GM13977 (cell line): ENCODE measurements at regions not wholly inside any gene's neighbourhood (a gene's known extent, or its start where the extent isn't known, plus 50 kb on each side); places are given as distances from the start of the nearest gene placed in this dataset.

ENCODE experiments used
- DNase-seq: peaks from one replicate; pipeline ENCODE4 v3.0.0; 2012; ENCODE audit warnings: low spot score
- CTCF ChIP-seq: IDR thresholded peaks from 2 replicates; pipeline ENCODE4 v1.5.1; 2012; ENCODE audit warnings: mild to moderate bottlenecking, control low read depth; ENCODE audit not compliant: insufficient read depth; ENCODE audit errors: extremely low read depth, missing control alignments
- in situ Hi-C: fragments of 300-500 bp; cut with MboI; formaldehyde crosslinking; loops from one replicate; pipeline ENCODE4 v1.12.0; 2022; ENCODE audit warnings: low sequenced_read_pairs, low pct_unique_long_range_greater_than_20kb, mixed read lengths, inconsistent platforms; ENCODE audit not compliant: unreplicated experiment

DNA sequence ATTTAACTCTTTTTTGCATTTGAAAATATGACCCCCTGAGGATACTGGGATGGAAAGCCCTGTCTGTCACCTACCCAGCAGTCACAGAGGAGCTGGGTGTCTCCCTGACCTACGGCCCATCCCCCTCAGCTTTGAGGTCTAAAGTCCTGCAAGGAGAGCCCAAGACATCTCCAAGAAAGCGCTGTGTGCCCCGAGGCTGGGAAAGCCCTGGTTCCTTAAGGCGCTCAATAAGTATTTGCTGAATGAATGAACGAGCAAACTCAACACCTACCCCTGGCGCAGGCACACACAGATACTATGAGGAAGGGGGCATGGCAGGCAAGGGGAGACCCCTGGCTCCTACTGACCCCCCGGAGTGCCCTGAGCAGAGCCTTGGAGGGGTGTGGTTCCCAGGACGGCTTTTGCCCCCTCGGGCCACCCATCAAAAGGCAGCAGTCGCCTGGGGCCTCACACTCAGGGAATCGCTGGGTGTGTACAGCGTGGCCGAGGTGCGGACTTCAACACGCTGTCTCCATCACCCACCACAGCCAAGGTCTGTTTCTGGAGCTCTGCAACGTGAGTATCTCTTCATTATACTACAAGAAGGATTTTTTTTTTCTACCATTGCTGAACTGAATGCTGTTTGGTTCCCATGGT lies 211.6 kb downstream of the ERCC6L2 start:
- no peak for TF ChIP-seq CTCF
- no peak for DNase-seq
- in situ Hi-C loops = no loop called here

- in situ Hi-C loops = no loop called here
- no peak for DNase-seq
- no peak for TF ChIP-seq CTCF
Observed at GRCh38 chr9:96085491-96086143, 210.1 kb downstream of the ERCC6L2 start.

GRCh38 chr9:96084331-96084734 lies 208.8 kb downstream of the ERCC6L2 start:
- in situ Hi-C loops = no loop called here
- DNase-seq = no peak
- no peak for TF ChIP-seq CTCF

- in situ Hi-C loops = no loop called here
- no peak for DNase-seq
- TF ChIP-seq CTCF = no peak
Observed at GRCh38 chr9:96082516-96083232, 207.2 kb downstream of the ERCC6L2 start.

GRCh38 chr9:96080364-96080763 lies 204.9 kb downstream of the ERCC6L2 start:
- TF ChIP-seq CTCF = no peak
- no peak for DNase-seq

DNA sequence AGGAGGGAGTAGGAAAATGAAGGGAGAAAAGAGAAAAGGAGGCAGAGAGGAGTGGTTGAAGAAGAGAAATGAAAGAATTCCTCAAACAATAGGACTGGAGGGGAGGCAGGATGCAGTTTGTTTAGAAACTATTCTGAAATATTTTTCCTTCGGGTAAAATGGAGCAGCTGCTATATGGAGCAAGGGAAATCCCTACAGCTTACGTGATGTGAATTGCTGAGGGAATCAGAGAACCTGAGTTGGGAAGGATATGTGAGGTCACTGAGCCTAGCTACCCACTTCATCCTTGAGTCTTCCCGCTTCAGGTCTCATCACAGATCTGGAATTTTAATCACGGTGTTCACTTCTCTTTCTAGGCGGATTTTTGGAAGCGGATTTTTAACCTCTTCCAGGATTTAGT lies 204.3 kb downstream of the ERCC6L2 start:
- in situ Hi-C loops = no loop called here
- no peak for DNase-seq
- no peak for TF ChIP-seq CTCF

More at GRCh38 chr9:96080364-96080763, 204.9 kb downstream of the ERCC6L2 start:
- in situ Hi-C loops = no loop called here
